Mucosa of rectum (tissue), 2 donors: ENCODE measurements at regions not wholly inside any gene's neighbourhood (a gene's known extent, or its start where the extent isn't known, plus 50 kb on each side); places are given as distances from the start of the nearest gene placed in this dataset.

Source experiments
- H3K27ac ChIP-seq, 2 donors: one replicate each; pipeline ENCODE4 v1.7.0; 2013; ENCODE audit warnings: inconsistent platforms in 2 of 2, low read depth in 2 of 2, low read length in 2 of 2
- H3K27me3 ChIP-seq, 2 donors: one replicate each; pipeline ENCODE4 v1.7.0; 2013; ENCODE audit warnings: low read length in 2 of 2; ENCODE audit not compliant: control insufficient read depth in 2 of 2, insufficient read depth in 2 of 2
- H3K36me3 ChIP-seq, 2 donors: one replicate each; pipeline ENCODE4 v1.7.0; 2013; ENCODE audit warnings: low read length in 2 of 2; ENCODE audit not compliant: control insufficient read depth in 2 of 2, insufficient read depth in 2 of 2
- H3K4me1 ChIP-seq, 2 donors: one replicate each; pipeline ENCODE4 v1.7.0; 2013; ENCODE audit warnings: low read length in 2 of 2, mild to moderate bottlenecking in 1 of 2; ENCODE audit not compliant: control insufficient read depth in 2 of 2, insufficient read depth in 2 of 2
- H3K4me3 ChIP-seq, 2 donors: one replicate each; pipeline ENCODE4 v1.7.0; 2013; ENCODE audit warnings: low read length in 2 of 2
- H3K9ac ChIP-seq, 2 donors: one replicate each; pipeline ENCODE4 v1.7.0; 2013; ENCODE audit warnings: low read length in 2 of 2, low read depth in 1 of 2, mild to moderate bottlenecking in 1 of 2
- H3K9me3 ChIP-seq, 2 donors: one replicate each; pipeline ENCODE4 v1.7.0; 2013; ENCODE audit warnings: low read length in 2 of 2; ENCODE audit not compliant: control insufficient read depth in 2 of 2
- donor health status: healthy.
- donor health status: Normal muscosa, but diverticular disease.

GRCh38 chr12:91349476-91349875 lies 166.9 kb upstream of the DCN start:
- Histone ChIP-seq H3K4me1 (no peaks in the 10 kb centered on the region), H3K9ac (no peak overlapping the region), H3K36me3 (no peaks in the 10 kb centered on the region), H3K9me3 (no peaks in the 10 kb centered on the region), H3K27me3 (no peaks in the 10 kb centered on the region), H3K27ac (no peak overlapping the region), H3K4me3 (no peak overlapping the region)

GRCh38 chr12:91347481-91348214 lies 165.0 kb upstream of the DCN start:
- H3K9ac ChIP-seq, result no peak overlapping the region
- H3K36me3 ChIP-seq, result no peaks in the 10 kb centered on the region
- H3K9me3 ChIP-seq, result no peaks in the 10 kb centered on the region
- H3K27ac ChIP-seq, result no peak overlapping the region
- H3K4me3 ChIP-seq, result no peak overlapping the region
- no peaks in the 10 kb centered on the region for H3K4me1 ChIP-seq
- H3K27me3 ChIP-seq, result no peaks in the 10 kb centered on the region

GRCh38 chr12:91346827-91347226 lies 164.2 kb upstream of the DCN start:
- Histone ChIP-seq H3K9me3 (no peaks in the 10 kb centered on the region), H3K9ac (no peak overlapping the region)

GRCh38 chr12:91344408-91344807 lies 161.8 kb upstream of the DCN start:
- H3K9me3 ChIP-seq, result no peaks in the 10 kb centered on the region
- no peaks in the 10 kb centered on the region for H3K36me3 ChIP-seq

More at GRCh38 chr12:91346827-91347226, 164.2 kb upstream of the DCN start:
- H3K4me3 ChIP-seq, result no peak overlapping the region
- no peaks in the 10 kb centered on the region for H3K27me3 ChIP-seq
- H3K36me3 ChIP-seq, result no peaks in the 10 kb centered on the region
- no peaks in the 10 kb centered on the region for H3K4me1 ChIP-seq
- H3K27ac ChIP-seq, result no peak overlapping the region

GRCh38 chr12:91343010-91343409 lies 160.4 kb upstream of the DCN start:
- Histone ChIP-seq H3K36me3 (no peaks in the 10 kb centered on the region), H3K4me3 (no peak overlapping the region), H3K27ac (no peak overlapping the region), H3K9me3 (no peaks in the 10 kb centered on the region), H3K27me3 (no peaks in the 10 kb centered on the region), H3K4me1 (no peaks in the 10 kb centered on the region), H3K9ac (no peak overlapping the region)

More at GRCh38 chr12:91344408-91344807, 161.8 kb upstream of the DCN start:
- H3K4me1 ChIP-seq, result no peaks in the 10 kb centered on the region
- no peaks in the 10 kb centered on the region for H3K27me3 ChIP-seq
- no peak overlapping the region for H3K9ac ChIP-seq
- no peak overlapping the region for H3K27ac ChIP-seq
- no peak overlapping the region for H3K4me3 ChIP-seq

- Histone ChIP-seq H3K27ac (no peak overlapping the region), H3K4me3 (no peak overlapping the region), H3K27me3 (no peaks in the 10 kb centered on the region), H3K36me3 (no peaks in the 10 kb centered on the region), H3K9me3 (no peaks in the 10 kb centered on the region), H3K4me1 (no peaks in the 10 kb centered on the region), H3K9ac (no peak overlapping the region)
Observed at GRCh38 chr12:91339106-91339505, 156.5 kb upstream of the DCN start.

GRCh38 chr12:91335699-91336098 lies 153.1 kb upstream of the DCN start:
- no peaks in the 10 kb centered on the region for H3K27me3 ChIP-seq
- no peaks in the 10 kb centered on the region for H3K9me3 ChIP-seq
- no peaks in the 10 kb centered on the region for H3K36me3 ChIP-seq
- H3K4me3 ChIP-seq, result no peak overlapping the region
- no peak overlapping the region for H3K27ac ChIP-seq
- H3K4me1 ChIP-seq, result no peaks in the 10 kb centered on the region
- H3K9ac ChIP-seq, result no peak overlapping the region

GRCh38 chr12:91333966-91334365 lies 151.3 kb upstream of the DCN start:
- no peaks in the 10 kb centered on the region for H3K36me3 ChIP-seq

GRCh38 chr12:91332302-91332701 lies 149.7 kb upstream of the DCN start:
- Histone ChIP-seq H3K36me3 (no peaks in the 10 kb centered on the region), H3K4me3 (no peak overlapping the region), H3K27me3 (no peaks in the 10 kb centered on the region), H3K4me1 (no peaks in the 10 kb centered on the region), H3K9ac (no peak overlapping the region), H3K9me3 (no peaks in the 10 kb centered on the region), H3K27ac (no peak overlapping the region)

More at GRCh38 chr12:91333966-91334365, 151.3 kb upstream of the DCN start:
- H3K4me3 ChIP-seq, result no peak overlapping the region
- H3K9ac ChIP-seq, result no peak overlapping the region
- H3K9me3 ChIP-seq, result no peaks in the 10 kb centered on the region
- H3K27me3 ChIP-seq, result no peaks in the 10 kb centered on the region
- no peak overlapping the region for H3K27ac ChIP-seq
- H3K4me1 ChIP-seq, result no peaks in the 10 kb centered on the region

- no peaks in the 10 kb centered on the region for H3K27me3 ChIP-seq
Observed at GRCh38 chr12:91331371-91331770, 148.8 kb upstream of the DCN start.

More at GRCh38 chr12:91331371-91331770, 148.8 kb upstream of the DCN start:
- H3K9ac ChIP-seq, result no peak overlapping the region
- H3K27ac ChIP-seq, result no peak overlapping the region
- no peaks in the 10 kb centered on the region for H3K9me3 ChIP-seq
- H3K4me1 ChIP-seq, result no peaks in the 10 kb centered on the region
- H3K4me3 ChIP-seq, result no peak overlapping the region
- H3K36me3 ChIP-seq, result no peaks in the 10 kb centered on the region
